ENCODE measurements at regions not wholly inside any gene's neighbourhood (a gene's known extent, or its start where the extent isn't known, plus 50 kb on each side); places are given as distances from the start of the nearest gene placed in this dataset.

DNA sequence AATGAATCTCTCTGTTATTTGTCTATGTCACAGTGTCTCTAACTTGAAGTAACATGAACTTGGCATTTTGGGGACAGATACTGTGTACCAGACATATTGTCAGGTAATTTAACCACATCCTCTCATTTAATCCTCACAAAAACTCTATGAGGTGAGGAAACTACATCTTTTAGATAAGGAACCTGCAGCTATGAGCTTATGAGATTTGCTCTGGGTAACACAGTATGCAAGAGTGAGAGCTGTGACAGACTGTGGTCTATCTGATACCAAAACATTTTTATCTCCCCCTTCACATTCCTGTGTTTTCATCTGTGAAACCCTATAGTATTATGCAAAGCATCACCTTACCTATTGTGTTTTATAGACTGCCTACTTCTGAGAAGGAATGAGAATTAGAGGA, 58.4 kb upstream of the HS3ST1 start:
- peak overlapping the region; percentile 11; the same call in 1 of the 2 replicates for H3K27ac ChIP-seq (ENCODE audit: low read length)
- no peak overlapping the region for H3K4me2 ChIP-seq (ENCODE audit: low read depth, low read length)
- no peak overlapping the region for H3K9ac ChIP-seq (ENCODE audit: low read length)
- no peaks in the 10 kb centered on the region for H4K20me1 ChIP-seq (ENCODE audit: insufficient read depth, low read length)
- H3K36me3 ChIP-seq (replicated peaks; ENCODE audit: insufficient read depth, low read length) = no peaks in the 10 kb centered on the region
- DNase-seq = peak; percentile 51
- no peaks in the 10 kb centered on the region for H3K27me3 ChIP-seq (replicated peaks; ENCODE audit: insufficient read depth, low read length)
- H3K4me1 ChIP-seq (ENCODE audit: low read length) = peaks cover 22% of the 10 kb centered on the region
- TF ChIP-seq EZH2phosphoT487 (IDR thresholded peaks at IDR 0.05; ENCODE audit: low read length) = no peak
- no peak for TF ChIP-seq CTCF (IDR thresholded peaks at IDR 0.05; ENCODE audit: low read length)
- no peak for TF ChIP-seq EZH2 (optimal IDR thresholded peaks at IDR 0.05; ENCODE audit: low read depth, low read length)
- no peaks in the 10 kb centered on the region for H3K9me3 ChIP-seq (replicated peaks; ENCODE audit: insufficient read depth, low read length)
- H2AFZ ChIP-seq (ENCODE audit: low read length) = no peak overlapping the region
- H3K4me3 ChIP-seq (ENCODE audit: low read length) = no peak overlapping the region
- no peaks in the 10 kb centered on the region for H3K79me2 ChIP-seq (ENCODE audit: low read length)
- H3K9me2 ChIP-seq (replicated peaks; ENCODE audit: insufficient read depth, low read length) = no peaks in the 10 kb centered on the region
- no peaks in the 10 kb centered on the region for H3F3A ChIP-seq (ENCODE audit: insufficient read depth, low read length)

DNA sequence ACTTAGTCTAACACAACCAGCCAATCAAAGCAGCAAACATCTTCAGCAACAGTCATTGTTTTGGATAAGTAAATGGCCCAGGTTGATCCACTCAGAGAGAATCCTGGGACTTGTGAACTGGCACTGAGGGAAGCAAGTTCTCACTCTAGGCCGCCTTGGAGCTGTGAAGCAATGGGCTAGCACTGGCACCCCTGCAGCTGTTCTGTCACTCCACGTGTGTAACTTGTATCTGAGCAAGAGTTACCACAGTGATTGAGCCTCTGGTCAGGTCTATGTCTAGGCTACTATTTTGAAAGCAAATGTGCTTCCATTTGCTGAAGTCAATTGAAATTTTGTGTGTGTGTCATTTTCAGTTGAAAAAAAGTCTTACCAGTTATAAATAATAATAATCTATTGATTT, 57.2 kb upstream of the HS3ST1 start:
- no peak for DNase-seq
- H3K9ac ChIP-seq (ENCODE audit: low read length) = no peak overlapping the region
- H3K36me3 ChIP-seq (replicated peaks; ENCODE audit: insufficient read depth, low read length) = no peaks in the 10 kb centered on the region
- H2AFZ ChIP-seq (ENCODE audit: low read length) = no peak overlapping the region
- H3K27ac ChIP-seq (ENCODE audit: low read length) = no peak overlapping the region
- no peak overlapping the region for H3K4me2 ChIP-seq (ENCODE audit: low read depth, low read length)
- peaks cover 32% of the 10 kb centered on the region for H3K4me1 ChIP-seq (ENCODE audit: low read length)
- no peaks in the 10 kb centered on the region for H3K27me3 ChIP-seq (replicated peaks; ENCODE audit: insufficient read depth, low read length)
- H3K79me2 ChIP-seq (ENCODE audit: low read length) = no peaks in the 10 kb centered on the region
- H4K20me1 ChIP-seq (ENCODE audit: insufficient read depth, low read length) = no peaks in the 10 kb centered on the region
- no peak overlapping the region for H3K4me3 ChIP-seq (ENCODE audit: low read length)
- H3K9me3 ChIP-seq (replicated peaks; ENCODE audit: insufficient read depth, low read length) = no peaks in the 10 kb centered on the region
- no peaks in the 10 kb centered on the region for H3K9me2 ChIP-seq (replicated peaks; ENCODE audit: insufficient read depth, low read length)
- TF ChIP-seq CTCF (IDR thresholded peaks at IDR 0.05; ENCODE audit: low read length) (no peak), EZH2 (optimal IDR thresholded peaks at IDR 0.05; ENCODE audit: low read depth, low read length) (no peak), EZH2phosphoT487 (IDR thresholded peaks at IDR 0.05; ENCODE audit: low read length) (no peak)
- H3F3A ChIP-seq (ENCODE audit: insufficient read depth, low read length) = peaks cover 6% of the 10 kb centered on the region

DNA sequence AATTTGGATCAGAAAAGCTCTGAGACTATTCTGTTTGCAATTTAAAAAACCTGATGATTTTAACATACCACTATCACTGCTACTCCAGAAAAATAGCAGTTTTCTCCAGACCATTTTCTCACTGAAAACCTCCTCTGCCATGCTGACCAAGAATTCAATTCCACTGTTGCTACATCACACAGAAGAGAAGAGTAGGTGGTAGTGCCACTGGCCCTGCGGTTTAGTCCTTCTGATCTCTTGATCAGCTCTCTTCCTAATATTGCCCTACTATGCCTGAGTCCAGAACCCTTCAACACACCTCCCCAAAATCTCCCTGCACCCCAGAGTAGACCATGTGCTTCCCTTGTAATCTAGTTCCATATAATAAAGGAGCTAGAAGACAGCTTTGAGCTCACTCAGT, 55.8 kb upstream of the HS3ST1 start:
- H3K36me3 ChIP-seq (replicated peaks; ENCODE audit: insufficient read depth, low read length) = no peaks in the 10 kb centered on the region
- no peak overlapping the region for H3K4me2 ChIP-seq (ENCODE audit: low read depth, low read length)
- TF ChIP-seq EZH2phosphoT487 (IDR thresholded peaks at IDR 0.05; ENCODE audit: low read length) = no peak
- no peak for TF ChIP-seq EZH2 (optimal IDR thresholded peaks at IDR 0.05; ENCODE audit: low read depth, low read length)
- TF ChIP-seq CTCF (IDR thresholded peaks at IDR 0.05; ENCODE audit: low read length) = no peak
- H3K27me3 ChIP-seq (replicated peaks; ENCODE audit: insufficient read depth, low read length) = no peaks in the 10 kb centered on the region
- no peaks in the 10 kb centered on the region for H3K9me3 ChIP-seq (replicated peaks; ENCODE audit: insufficient read depth, low read length)
- DNase-seq = no peak
- no peaks in the 10 kb centered on the region for H4K20me1 ChIP-seq (ENCODE audit: insufficient read depth, low read length)
- H3K79me2 ChIP-seq (ENCODE audit: low read length) = no peaks in the 10 kb centered on the region
- no peak overlapping the region for H3K27ac ChIP-seq (ENCODE audit: low read length)
- no peak overlapping the region for H3K4me3 ChIP-seq (ENCODE audit: low read length)
- H2AFZ ChIP-seq (ENCODE audit: low read length) = no peak overlapping the region
- H3K4me1 ChIP-seq (ENCODE audit: low read length) = peaks cover 45% of the 10 kb centered on the region
- no peak overlapping the region for H3K9ac ChIP-seq (ENCODE audit: low read length)
- peaks cover 9% of the 10 kb centered on the region for H3F3A ChIP-seq (ENCODE audit: insufficient read depth, low read length)
- no peaks in the 10 kb centered on the region for H3K9me2 ChIP-seq (replicated peaks; ENCODE audit: insufficient read depth, low read length)
